ENCODE measurements at regions not wholly inside any gene's neighbourhood (a gene's known extent, or its start where the extent isn't known, plus 50 kb on each side); places are given as distances from the start of the nearest gene placed in this dataset.

GRCh38 chr20:22667198-22667597 lies 82.8 kb upstream of the FOXA2 start:
- TF ChIP-seq POLR2A (IDR thresholded peaks at IDR 0.05; ENCODE audit: low read length) (no peak), CTCF (IDR thresholded peaks at IDR 0.05) (no peak)
